Adrenal gland (tissue), 5 donors: ENCODE measurements at regions not wholly inside any gene's neighbourhood (a gene's known extent, or its start where the extent isn't known, plus 50 kb on each side); places are given as distances from the start of the nearest gene placed in this dataset.

Source experiments
- CTCF ChIP-seq, 6 experiments: fragments of 450-650 bp in 4 of 6; fragments of 200-600 bp in 2 of 6; sonication (generic) in 1 of 6; IDR thresholded peaks; 1 replicate in 5 of 6; 2 replicates in 1 of 6; pipeline versions ENCODE4 v1.5.1 to v1.8.0; 2016 to 2021; ENCODE audit warnings: antibody characterized with exemption in 6 of 6, mild to moderate bottlenecking in 2 of 6, moderate library complexity in 1 of 6
- POLR2A ChIP-seq, 2 donors: fragments of 450-650 bp; IDR thresholded peaks; one replicate each; pipeline ENCODE4 v1.6.1; 2017; ENCODE audit warnings: antibody characterized with exemption in 2 of 2, mild to moderate bottlenecking in 2 of 2, moderate library complexity in 1 of 2
- donor health status: DM: no; HTN: no; CAD: no.

GRCh38 chr3:147793841-147794240, 384.7 kb downstream of the ZIC1 start:
- TF ChIP-seq POLR2A (IDR thresholded peaks at IDR 0.05) (no peak), CTCF (IDR thresholded peaks at IDR 0.05) (no peak)
